Hippocampal formation (tissue), 2 donors: ENCODE measurements at regions not wholly inside any gene's neighbourhood (a gene's known extent, or its start where the extent isn't known, plus 50 kb on each side); places are given as distances from the start of the nearest gene placed in this dataset.
"Not testable (repeated sequence)": the region's sequence is repeated elsewhere in the genome, so short reads cannot be mapped to it uniquely, and the experiment has no call there.

Experiments
- DNase-seq, 2 donors: peaks; one replicate each; lab custom pipeline; 2025; lab: John Stamatoyannopoulos, UW

GRCh38 chr9:714675-715074 lies 126.8 kb upstream of the DMRT1 start:
- no peak for DNase-seq

DNA sequence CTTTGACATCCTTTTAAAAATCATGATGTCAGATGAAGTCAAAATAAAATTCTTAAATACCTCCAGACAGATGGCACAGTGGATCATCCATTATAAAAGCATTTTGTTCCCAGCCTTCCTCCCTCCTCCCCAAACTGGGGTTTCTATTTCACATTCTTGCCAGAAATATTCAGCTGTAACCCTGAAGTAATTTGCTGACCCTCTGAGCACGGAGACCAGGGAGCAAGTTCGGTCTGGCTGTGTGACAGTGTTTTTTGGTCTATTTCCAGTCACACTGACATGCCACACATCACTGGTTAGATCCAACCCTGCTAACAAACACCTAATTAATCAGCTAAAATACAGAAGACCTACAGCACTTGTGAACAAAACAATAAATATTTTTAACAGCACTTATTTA lies 126.2 kb upstream of the DMRT1 start:
- DNase-seq: no peak

DNA sequence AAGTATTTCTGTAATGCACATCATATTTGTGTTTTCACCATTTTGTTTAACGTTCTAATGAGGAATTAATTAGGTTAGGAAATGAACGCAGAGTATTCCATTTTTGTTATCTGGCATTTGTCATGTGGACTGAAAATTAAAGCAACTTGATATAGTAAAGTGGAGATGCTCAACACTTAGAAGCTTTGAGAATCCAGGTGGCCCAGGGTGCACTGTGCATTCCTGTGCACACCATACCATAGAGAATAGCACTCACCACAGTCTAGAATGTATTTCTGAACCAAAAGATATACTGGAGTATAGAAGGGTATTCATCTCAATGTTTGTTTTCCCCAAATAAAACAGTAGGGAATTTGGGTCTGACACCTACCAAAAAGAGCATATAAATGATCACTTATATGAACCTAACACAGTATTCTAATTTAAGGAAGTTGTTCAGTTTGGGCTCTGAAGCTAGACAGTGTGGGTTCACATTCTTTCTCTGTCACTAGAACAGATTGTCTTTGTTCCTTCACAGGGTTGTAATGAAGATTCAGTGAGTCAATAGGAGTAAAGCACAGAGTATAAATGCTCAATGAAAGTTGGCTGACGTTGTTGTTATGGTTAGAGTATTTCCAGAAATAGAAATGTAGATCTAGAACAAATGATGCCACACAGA lies 125.6 kb upstream of the DMRT1 start:
- DNase-seq: peak in 1 of 2 donors; percentile 92

DNA sequence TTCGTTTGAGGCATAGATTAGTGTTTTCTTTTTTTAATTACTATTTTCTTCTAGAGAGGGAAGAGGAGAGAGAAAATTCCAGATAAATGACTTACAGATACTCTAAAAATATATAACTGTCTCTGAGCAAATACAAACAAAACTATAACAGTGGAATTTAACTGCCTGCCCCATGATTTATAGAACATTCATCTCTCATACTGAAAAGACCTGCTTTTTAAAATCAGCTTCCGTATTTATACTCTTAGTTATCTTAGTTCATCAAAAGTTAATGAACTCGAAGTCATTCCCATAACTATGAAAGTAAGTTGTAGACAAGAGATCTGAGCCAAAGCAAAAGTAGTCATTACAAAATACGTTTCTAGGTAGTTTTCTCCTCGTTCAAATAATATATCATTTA lies 123.8 kb upstream of the DMRT1 start:
- no peak for DNase-seq

- DNase-seq: no peak
Measured at GRCh38 chr9:720239-720881, 121.1 kb upstream of the DMRT1 start.

- no peak for DNase-seq
Measured at GRCh38 chr9:722388-722980, 119.0 kb upstream of the DMRT1 start.

- DNase-seq: not testable (repeated sequence)
Measured at GRCh38 chr9:724461-724860, 117.0 kb upstream of the DMRT1 start.

GRCh38 chr9:726005-726404 lies 115.5 kb upstream of the DMRT1 start:
- peak in 1 of 2 donors; percentile 68 for DNase-seq

DNA sequence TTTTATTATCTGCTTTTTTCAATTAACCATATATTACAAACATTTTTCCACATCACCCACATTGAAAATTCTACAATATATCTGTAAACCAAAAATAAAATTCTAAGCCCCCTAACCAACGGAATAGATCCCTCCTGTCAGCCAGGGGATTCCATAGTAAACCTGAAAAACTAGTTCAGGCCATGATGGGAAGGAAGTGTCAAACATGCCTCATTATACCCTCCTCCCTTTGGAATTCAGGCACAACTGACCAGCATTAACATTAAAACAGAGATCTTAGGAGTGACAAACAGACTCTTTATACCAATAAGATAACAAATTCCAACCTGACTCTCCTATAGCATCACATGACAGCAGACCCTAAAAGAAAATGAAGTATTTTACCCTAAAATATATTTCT lies 113.7 kb upstream of the DMRT1 start:
- no peak for DNase-seq

GRCh38 chr9:728535-728934 lies 113.0 kb upstream of the DMRT1 start:
- DNase-seq: no peak

DNA sequence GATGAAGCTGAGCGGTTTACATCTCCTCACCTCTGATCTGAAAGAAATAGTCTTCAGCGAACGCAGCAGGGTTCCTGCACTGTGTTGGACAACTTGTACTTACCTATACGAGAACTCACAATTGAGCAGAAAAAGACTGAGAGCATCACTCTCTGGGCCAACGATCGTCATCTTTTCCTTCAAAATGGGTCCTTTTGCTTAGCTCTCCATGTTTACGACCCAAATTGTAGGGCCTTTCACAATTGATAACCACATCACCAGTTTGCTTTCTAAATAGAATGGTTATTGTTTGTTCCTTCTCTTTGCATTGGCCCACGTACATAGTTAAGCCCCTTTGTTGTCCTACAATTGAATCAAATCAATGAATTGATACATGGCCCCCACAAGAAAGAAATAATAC lies 110.0 kb upstream of the DMRT1 start:
- no peak for DNase-seq

- peak; percentile 55 to 65 for DNase-seq
Measured at GRCh38 chr9:734831-735511, 106.5 kb upstream of the DMRT1 start.

GRCh38 chr9:737400-738120 lies 103.9 kb upstream of the DMRT1 start:
- DNase-seq: no peak

- DNase-seq: no peak
Measured at GRCh38 chr9:738209-738915, 103.1 kb upstream of the DMRT1 start.

DNA sequence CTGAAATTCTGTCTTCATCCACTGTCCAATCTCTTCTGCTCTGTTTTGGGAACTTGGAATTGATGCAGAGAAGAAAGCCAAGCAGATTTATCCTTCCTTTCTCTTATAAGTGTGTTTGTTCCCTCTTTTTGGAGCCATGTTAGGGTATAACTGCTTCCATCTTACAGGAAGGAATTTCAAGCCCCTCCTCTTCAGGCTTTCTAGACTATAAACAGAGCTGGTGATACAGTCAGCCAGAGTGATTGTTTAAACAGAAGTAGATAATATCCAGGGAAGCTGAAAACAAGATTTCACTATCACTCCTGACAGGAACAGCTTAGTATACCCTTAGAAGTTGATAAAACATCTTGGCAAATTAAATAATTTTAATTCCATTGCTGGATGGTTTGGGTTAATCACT lies 102.1 kb upstream of the DMRT1 start:
- DNase-seq: no peak

DNA sequence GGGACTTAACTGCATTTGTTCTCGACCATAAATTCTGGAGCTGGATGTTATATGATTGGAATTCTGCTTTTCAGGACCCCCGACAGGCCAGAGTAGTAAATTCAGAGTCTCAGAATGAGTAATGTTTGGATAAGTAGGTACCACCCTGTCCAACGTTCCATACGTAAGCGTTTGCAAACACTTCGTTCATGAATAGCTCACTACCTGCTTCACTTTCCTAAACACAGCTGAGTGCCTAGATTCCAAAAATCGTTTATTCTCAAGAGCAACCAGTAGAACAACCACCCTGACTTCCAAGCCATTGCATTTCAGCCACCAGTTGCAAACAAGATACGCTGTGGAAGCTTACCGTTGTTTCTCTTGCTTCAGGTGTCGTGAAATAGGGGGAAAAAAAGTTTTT lies 101.3 kb upstream of the DMRT1 start:
- DNase-seq: no peak

- DNase-seq: no peak
Measured at GRCh38 chr9:742104-742503, 99.4 kb upstream of the DMRT1 start.

GRCh38 chr9:742914-743589 lies 98.4 kb upstream of the DMRT1 start:
- DNase-seq: no peak

- no peak for DNase-seq
Measured at GRCh38 chr9:744046-744712, 97.3 kb upstream of the DMRT1 start.

- no peak for DNase-seq
Measured at GRCh38 chr9:744790-745484, 96.6 kb upstream of the DMRT1 start.
